ENCODE measurements at regions not wholly inside any gene's neighbourhood (a gene's known extent, or its start where the extent isn't known, plus 50 kb on each side); places are given as distances from the start of the nearest gene placed in this dataset.
A peak's percentile ranks its signal among the peaks of the same experiment; 100 is the strongest.

- TF ChIP-seq ATF6 (CRISPR knock-in tag; IDR thresholded peaks at IDR 0.05) (no peak), ZNF121 (CRISPR knock-in tag; IDR thresholded peaks at IDR 0.05) (no peak)
- TF ChIP-seq, protein P1, sequence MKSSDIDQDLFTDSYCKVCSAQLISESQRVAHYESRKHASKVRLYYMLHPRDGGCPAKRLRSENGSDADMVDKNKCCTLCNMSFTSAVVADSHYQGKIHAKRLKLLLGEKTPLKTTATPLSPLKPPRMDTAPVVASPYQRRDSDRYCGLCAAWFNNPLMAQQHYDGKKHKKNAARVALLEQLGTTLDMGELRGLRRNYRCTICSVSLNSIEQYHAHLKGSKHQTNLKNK (CRISPR knock-in tag; IDR thresholded peaks at IDR 0.05) = no peak
Observed at GRCh38 chrX:115368876-115369275, 79.4 kb downstream of the LUZP4 start (continued).

DNA sequence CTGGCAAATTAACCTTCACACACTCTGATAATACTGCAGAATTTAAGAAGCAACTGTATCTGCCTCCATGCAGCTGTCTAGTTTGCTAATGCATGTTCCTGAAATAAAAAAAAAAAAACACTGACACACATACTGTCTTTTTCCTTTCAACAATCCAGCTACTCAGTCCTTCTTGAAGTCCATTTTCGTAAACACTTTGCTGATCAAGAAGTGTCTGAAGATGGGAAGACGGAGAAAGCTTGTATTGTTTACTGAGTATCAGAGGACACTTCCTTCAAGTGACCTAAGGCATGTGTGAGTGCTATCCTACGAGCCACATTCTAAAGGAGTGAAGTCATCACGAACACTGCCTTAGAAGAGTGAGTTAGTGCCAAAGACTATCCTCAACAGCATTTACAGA lies 82.6 kb downstream of the LUZP4 start:
- DNase-seq (ENCODE audit: low spot score) = no peak
- peaks cover 16% of the 10 kb centered on the region for H3K4me1 Mint-ChIP-seq
- TF ChIP-seq, protein P2, sequence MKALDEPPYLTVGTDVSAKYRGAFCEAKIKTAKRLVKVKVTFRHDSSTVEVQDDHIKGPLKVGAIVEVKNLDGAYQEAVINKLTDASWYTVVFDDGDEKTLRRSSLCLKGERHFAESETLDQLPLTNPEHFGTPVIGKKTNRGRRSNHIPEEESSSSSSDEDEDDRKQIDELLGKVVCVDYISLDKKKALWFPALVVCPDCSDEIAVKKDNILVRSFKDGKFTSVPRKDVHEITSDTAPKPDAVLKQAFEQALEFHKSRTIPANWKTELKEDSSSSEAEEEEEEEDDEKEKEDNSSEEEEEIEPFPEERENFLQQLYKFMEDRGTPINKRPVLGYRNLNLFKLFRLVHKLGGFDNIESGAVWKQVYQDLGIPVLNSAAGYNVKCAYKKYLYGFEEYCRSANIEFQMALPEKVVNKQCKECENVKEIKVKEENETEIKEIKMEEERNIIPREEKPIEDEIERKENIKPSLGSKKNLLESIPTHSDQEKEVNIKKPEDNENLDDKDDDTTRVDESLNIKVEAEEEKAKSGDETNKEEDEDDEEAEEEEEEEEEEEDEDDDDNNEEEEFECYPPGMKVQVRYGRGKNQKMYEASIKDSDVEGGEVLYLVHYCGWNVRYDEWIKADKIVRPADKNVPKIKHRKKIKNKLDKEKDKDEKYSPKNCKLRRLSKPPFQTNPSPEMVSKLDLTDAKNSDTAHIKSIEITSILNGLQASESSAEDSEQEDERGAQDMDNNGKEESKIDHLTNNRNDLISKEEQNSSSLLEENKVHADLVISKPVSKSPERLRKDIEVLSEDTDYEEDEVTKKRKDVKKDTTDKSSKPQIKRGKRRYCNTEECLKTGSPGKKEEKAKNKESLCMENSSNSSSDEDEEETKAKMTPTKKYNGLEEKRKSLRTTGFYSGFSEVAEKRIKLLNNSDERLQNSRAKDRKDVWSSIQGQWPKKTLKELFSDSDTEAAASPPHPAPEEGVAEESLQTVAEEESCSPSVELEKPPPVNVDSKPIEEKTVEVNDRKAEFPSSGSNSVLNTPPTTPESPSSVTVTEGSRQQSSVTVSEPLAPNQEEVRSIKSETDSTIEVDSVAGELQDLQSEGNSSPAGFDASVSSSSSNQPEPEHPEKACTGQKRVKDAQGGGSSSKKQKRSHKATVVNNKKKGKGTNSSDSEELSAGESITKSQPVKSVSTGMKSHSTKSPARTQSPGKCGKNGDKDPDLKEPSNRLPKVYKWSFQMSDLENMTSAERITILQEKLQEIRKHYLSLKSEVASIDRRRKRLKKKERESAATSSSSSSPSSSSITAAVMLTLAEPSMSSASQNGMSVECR (CRISPR knock-in tag; IDR thresholded peaks at IDR 0.05; ENCODE audit: borderline replicate concordance) = no peak
- TF ChIP-seq ZNF423 (CRISPR knock-in tag; IDR thresholded peaks at IDR 0.05) = no peak
- TF ChIP-seq EMX1 (CRISPR knock-in tag; IDR thresholded peaks at IDR 0.05) = no peak
- no peak for TF ChIP-seq ZBTB21 (CRISPR knock-in tag; IDR thresholded peaks at IDR 0.05; ENCODE audit: borderline replicate concordance)
- TF ChIP-seq NFATC4 (CRISPR knock-in tag; IDR thresholded peaks at IDR 0.05) = no peak
- no peak for TF ChIP-seq RORB (CRISPR knock-in tag; IDR thresholded peaks at IDR 0.05)
- POLR2A ChIA-PET = interaction anchor here (0.7 kb wide), 1 partner anchor 144 kb away, joined by 3 read pairs; no protein-coding TSS in a partner anchor
- H3K9me3 Mint-ChIP-seq = no peaks in the 10 kb centered on the region
- peak overlapping the region; percentile 78 for H3K27ac Mint-ChIP-seq
- no peaks in the 10 kb centered on the region for H3K27me3 Mint-ChIP-seq (ENCODE audit: low read depth)
- H3K4me3 Mint-ChIP-seq = no peak overlapping the region
- peak; percentile 89 for ATAC-seq
- CTCF ChIA-PET = interaction anchor here (1.0 to 1.1 kb wide), 2 partner anchors 9 to 38 kb away, joined by 3 read pairs; no protein-coding TSS in a partner anchor
- no peaks in the 10 kb centered on the region for H3K36me3 Mint-ChIP-seq

DNA sequence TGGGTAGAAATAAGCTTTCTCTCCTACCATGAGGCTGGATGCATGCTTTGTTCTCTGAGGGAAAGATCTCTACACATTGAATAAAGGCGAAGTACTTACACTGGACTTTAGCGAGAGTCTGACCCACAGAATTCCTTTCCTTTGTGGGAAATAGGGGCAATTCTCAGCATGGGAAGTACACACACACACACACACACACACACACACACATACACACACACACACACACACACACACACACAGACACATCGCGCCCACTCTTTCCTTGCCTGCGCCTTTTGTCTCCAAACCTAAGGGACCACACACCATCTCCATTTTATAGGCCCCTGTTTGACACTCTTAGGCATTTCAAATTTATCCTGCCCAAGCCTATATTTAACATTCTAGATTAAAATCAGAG lies 83.8 kb downstream of the LUZP4 start:
- no peak for ATAC-seq
- CTCF ChIA-PET = no interaction called here
- Mint-ChIP-seq H3K36me3 (no peaks in the 10 kb centered on the region), H3K4me3 (no peak overlapping the region), H3K27ac (no peak overlapping the region; the same call in 1 of the 2 replicates), H3K9me3 (no peaks in the 10 kb centered on the region), H3K27me3 (ENCODE audit: low read depth) (no peaks in the 10 kb centered on the region), H3K4me1 (peaks cover 22% of the 10 kb centered on the region)
- POLR2A ChIA-PET = no interaction called here
- TF ChIP-seq, protein P3, sequence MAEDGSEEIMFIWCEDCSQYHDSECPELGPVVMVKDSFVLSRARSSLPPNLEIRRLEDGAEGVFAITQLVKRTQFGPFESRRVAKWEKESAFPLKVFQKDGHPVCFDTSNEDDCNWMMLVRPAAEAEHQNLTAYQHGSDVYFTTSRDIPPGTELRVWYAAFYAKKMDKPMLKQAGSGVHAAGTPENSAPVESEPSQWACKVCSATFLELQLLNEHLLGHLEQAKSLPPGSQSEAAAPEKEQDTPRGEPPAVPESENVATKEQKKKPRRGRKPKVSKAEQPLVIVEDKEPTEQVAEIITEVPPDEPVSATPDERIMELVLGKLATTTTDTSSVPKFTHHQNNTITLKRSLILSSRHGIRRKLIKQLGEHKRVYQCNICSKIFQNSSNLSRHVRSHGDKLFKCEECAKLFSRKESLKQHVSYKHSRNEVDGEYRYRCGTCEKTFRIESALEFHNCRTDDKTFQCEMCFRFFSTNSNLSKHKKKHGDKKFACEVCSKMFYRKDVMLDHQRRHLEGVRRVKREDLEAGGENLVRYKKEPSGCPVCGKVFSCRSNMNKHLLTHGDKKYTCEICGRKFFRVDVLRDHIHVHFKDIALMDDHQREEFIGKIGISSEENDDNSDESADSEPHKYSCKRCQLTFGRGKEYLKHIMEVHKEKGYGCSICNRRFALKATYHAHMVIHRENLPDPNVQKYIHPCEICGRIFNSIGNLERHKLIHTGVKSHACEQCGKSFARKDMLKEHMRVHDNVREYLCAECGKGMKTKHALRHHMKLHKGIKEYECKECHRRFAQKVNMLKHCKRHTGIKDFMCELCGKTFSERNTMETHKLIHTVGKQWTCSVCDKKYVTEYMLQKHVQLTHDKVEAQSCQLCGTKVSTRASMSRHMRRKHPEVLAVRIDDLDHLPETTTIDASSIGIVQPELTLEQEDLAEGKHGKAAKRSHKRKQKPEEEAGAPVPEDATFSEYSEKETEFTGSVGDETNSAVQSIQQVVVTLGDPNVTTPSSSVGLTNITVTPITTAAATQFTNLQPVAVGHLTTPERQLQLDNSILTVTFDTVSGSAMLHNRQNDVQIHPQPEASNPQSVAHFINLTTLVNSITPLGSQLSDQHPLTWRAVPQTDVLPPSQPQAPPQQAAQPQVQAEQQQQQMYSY (CRISPR knock-in tag; IDR thresholded peaks at IDR 0.05) = no peak
- TF ChIP-seq ZBTB21 (CRISPR knock-in tag; IDR thresholded peaks at IDR 0.05; ENCODE audit: borderline replicate concordance) = no peak
- no peak for TF ChIP-seq TCF7 (CRISPR knock-in tag; IDR thresholded peaks at IDR 0.05; ENCODE audit: low read depth)
- no peak for TF ChIP-seq USF1 (CRISPR knock-in tag; IDR thresholded peaks at IDR 0.05)
- no peak for TF ChIP-seq ATF3 (CRISPR knock-in tag; conservative IDR thresholded peaks at IDR 0.05)
- no peak for TF ChIP-seq GRHL2 (CRISPR knock-in tag; IDR thresholded peaks at IDR 0.05; ENCODE audit: insufficient replicate concordance, severe bottlenecking)
- TF ChIP-seq NR3C1 (CRISPR knock-in tag; conservative IDR thresholded peaks at IDR 0.05; ENCODE audit: low read depth) = no peak
- TF ChIP-seq JUN (CRISPR knock-in tag; IDR thresholded peaks at IDR 0.05) = no peak
- no peak for TF ChIP-seq ZNF396 (CRISPR knock-in tag; IDR thresholded peaks at IDR 0.05; ENCODE audit: borderline replicate concordance)
- TF ChIP-seq ETV6 (CRISPR knock-in tag; IDR thresholded peaks at IDR 0.05) = no peak
- TF ChIP-seq, protein P4, sequence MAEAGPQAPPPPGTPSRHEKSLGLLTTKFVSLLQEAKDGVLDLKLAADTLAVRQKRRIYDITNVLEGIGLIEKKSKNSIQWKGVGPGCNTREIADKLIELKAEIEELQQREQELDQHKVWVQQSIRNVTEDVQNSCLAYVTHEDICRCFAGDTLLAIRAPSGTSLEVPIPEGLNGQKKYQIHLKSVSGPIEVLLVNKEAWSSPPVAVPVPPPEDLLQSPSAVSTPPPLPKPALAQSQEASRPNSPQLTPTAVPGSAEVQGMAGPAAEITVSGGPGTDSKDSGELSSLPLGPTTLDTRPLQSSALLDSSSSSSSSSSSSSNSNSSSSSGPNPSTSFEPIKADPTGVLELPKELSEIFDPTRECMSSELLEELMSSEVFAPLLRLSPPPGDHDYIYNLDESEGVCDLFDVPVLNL (CRISPR knock-in tag; IDR thresholded peaks at IDR 0.05; ENCODE audit: borderline replicate concordance, low read depth) = no peak
- no peak for TF ChIP-seq ZNF416 (CRISPR knock-in tag; IDR thresholded peaks at IDR 0.05)
- no peak for DNase-seq (ENCODE audit: low spot score)

All from WTC11 (cell line).